ENCODE measurements at regions not wholly inside any gene's neighbourhood (a gene's known extent, or its start where the extent isn't known, plus 50 kb on each side); places are given as distances from the start of the nearest gene placed in this dataset.
"Not testable (repeated sequence)": the region's sequence is repeated elsewhere in the genome, so short reads cannot be mapped to it uniquely, and the experiment has no call there.

DNA sequence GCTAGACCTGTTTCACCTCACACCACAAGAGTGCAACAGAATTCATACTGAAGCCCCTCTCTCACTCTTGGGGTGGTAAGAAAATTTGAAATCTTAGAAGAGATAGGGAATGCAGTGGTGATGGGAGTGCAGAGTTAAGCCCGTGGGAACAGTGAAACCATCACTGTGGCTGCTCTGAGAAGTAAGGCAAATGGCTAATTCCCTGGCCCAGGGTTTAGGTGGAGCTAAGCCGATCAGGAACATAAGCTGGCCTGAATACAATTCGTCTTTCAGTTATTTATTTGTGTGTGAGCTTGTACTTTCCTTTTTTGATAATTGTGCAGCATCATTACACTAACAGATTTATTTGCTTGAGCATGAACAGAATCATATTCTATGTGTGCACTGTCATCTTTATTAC is 1070.6 kb downstream of the STPG2 start:
- no peak for DNase-seq (ENCODE audit: low read depth)
- TF ChIP-seq, protein P1, sequence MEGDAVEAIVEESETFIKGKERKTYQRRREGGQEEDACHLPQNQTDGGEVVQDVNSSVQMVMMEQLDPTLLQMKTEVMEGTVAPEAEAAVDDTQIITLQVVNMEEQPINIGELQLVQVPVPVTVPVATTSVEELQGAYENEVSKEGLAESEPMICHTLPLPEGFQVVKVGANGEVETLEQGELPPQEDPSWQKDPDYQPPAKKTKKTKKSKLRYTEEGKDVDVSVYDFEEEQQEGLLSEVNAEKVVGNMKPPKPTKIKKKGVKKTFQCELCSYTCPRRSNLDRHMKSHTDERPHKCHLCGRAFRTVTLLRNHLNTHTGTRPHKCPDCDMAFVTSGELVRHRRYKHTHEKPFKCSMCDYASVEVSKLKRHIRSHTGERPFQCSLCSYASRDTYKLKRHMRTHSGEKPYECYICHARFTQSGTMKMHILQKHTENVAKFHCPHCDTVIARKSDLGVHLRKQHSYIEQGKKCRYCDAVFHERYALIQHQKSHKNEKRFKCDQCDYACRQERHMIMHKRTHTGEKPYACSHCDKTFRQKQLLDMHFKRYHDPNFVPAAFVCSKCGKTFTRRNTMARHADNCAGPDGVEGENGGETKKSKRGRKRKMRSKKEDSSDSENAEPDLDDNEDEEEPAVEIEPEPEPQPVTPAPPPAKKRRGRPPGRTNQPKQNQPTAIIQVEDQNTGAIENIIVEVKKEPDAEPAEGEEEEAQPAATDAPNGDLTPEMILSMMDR (IDR thresholded peaks at IDR 0.05; ENCODE audit: insufficient read depth, low read length), result no peak

DNA sequence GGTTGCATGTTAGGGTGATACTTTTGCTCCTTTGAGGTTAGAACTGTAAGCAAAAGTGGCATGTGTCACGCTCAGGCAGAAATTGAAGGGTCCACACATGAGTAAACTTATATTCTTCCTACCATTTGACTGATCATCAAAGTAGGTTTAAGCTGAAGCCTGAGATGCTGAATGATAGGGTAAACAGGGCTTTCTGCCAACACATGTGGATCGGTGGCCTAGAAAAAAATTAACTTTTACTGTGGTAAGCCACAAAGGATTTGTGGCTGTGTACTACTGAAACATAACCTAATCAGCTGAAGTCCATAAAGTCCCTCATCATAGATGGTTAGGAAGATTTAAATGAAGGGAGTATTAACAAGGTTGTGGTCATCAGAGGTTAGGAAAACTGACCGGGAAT is 1070.1 kb downstream of the STPG2 start:
- TF ChIP-seq, protein P1 (IDR thresholded peaks at IDR 0.05; ENCODE audit: insufficient read depth, low read length), result no peak
- DNase-seq (ENCODE audit: low read depth), result no peak
- H3K4me3 ChIP-seq (ENCODE audit: low read depth, low read length), result no peak overlapping the region

More for the DNA sequence above, 1070.6 kb downstream of the STPG2 start:
- no peak overlapping the region for H3K4me3 ChIP-seq (ENCODE audit: low read depth, low read length)

- TF ChIP-seq, protein P1 (IDR thresholded peaks at IDR 0.05; ENCODE audit: insufficient read depth, low read length), result no peak
- no peak for DNase-seq (ENCODE audit: low read depth)
These were observed 1068.7 kb downstream of the STPG2 start for GRCh38 chr4:97074531-97074930.

DNA sequence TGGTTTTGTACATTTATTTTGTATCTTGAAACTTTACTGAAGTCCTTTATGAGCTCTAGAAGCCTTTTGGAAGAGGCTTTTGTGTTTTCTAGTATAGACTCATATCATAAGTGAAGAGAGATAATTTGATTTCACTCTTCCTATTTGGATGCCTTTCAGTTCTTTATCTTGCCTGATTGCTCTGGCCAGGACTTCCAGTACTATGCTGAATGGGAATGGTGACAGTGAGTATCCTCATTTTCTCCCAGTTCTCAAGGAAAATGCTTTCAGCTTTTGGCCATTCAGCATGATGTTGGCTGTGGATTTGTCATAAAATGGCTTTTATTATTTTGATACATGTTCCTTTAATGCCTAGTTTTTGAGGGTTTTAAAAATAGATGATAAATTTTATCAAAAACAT is 1061.3 kb downstream of the STPG2 start:
- TF ChIP-seq, protein P1 (IDR thresholded peaks at IDR 0.05; ENCODE audit: insufficient read depth, low read length), result no peak
- DNase-seq (ENCODE audit: low read depth), result no peak
- H3K4me3 ChIP-seq (ENCODE audit: low read depth, low read length), result no peak overlapping the region

More at GRCh38 chr4:97074531-97074930, 1068.7 kb downstream of the STPG2 start:
- H3K4me3 ChIP-seq (ENCODE audit: low read depth, low read length), result no peak overlapping the region

GRCh38 chr4:97097036-97097435 is 1046.2 kb downstream of the STPG2 start:
- not testable (repeated sequence) for DNase-seq (ENCODE audit: low read depth); H3K4me3 ChIP-seq (ENCODE audit: low read depth, low read length)

DNA sequence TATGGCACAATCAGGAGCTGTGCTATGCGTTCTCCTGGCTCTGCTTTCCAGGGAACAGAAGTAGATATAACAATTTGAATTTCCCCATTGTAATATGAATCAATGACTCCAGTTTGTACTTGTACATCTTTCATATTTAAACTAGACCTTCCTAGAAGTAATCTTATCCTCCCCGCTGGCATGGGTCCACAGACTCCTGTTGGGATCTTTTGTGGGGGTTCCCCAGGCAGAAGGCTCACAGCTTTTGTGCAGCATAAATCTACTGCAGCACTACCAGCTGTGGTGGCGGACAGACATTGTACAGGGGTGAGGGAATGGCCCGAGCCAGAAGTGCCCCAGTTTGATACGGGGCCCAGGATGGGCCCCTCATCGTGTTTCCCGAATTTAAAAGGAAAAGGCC is 1042.1 kb downstream of the STPG2 start:
- not testable (repeated sequence) for H3K4me3 ChIP-seq (ENCODE audit: low read depth, low read length); DNase-seq (ENCODE audit: low read depth)

DNA sequence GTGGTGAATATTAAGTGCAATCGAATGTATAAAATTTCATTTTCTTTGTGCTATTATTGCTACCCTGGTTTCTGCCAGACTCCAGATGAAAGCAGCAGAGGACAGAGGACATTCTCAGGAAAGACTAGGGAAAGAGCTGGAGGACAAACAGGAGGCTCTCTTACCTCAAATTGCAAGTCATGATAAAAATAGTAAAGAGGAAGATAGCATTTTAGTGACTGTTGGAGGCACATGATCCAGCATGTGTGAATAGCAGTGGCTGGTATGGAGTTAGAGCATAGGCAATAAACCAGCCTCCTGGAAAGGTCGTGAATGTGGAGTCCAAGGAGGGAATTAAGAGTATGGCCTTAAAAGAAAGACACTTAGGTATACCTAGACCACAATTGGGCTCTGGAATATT is 1040.0 kb downstream of the STPG2 start:
- no peak overlapping the region for H3K4me3 ChIP-seq (ENCODE audit: low read depth, low read length)
- TF ChIP-seq, protein P1 (IDR thresholded peaks at IDR 0.05; ENCODE audit: insufficient read depth, low read length), result no peak
- no peak for DNase-seq (ENCODE audit: low read depth)

DNA sequence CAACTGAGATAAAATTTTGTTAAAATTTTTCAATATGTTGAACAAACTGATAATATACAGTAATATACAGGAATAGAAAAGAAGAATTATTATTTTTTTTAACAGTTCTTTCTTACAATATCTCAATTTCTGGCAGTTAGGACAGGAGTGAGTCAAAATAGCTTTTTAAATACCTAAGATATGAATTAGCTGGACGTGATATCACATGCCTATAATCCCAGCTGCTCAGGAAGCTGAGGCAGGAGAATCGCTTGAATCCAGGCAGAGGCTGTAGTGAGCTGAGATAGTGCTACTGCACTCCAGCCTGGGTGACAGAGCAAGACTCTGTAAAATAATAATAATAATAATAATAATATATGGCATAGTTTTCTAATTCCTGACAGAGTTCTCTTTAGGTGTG is 1039.3 kb downstream of the STPG2 start:
- DNase-seq (ENCODE audit: low read depth), result no peak
- H3K4me3 ChIP-seq (ENCODE audit: low read depth, low read length), result no peak overlapping the region
- TF ChIP-seq, protein P1 (IDR thresholded peaks at IDR 0.05; ENCODE audit: insufficient read depth, low read length), result no peak

Data from fibroblast of the aortic adventitia (primary cell).